ENCODE measurements at regions not wholly inside any gene's neighbourhood (a gene's known extent, or its start where the extent isn't known, plus 50 kb on each side); places are given as distances from the start of the nearest gene placed in this dataset.
"Not testable (repeated sequence)": the region's sequence is repeated elsewhere in the genome, so short reads cannot be mapped to it uniquely, and the experiment has no call there.

GRCh38 chr2:31642707-31643106, 62.0 kb upstream of the SRD5A2 start:
- Histone ChIP-seq H3K27ac (no peak overlapping the region), H3K4me1 (no peaks in the 10 kb centered on the region), H3K9me3 (peaks cover 0 to 5% (median 0%) of the 10 kb centered on the region in 3 donors), H3K4me3 (no peak overlapping the region), H3K27me3 (no peaks in the 10 kb centered on the region), H3K36me3 (no peaks in the 10 kb centered on the region)
- ATAC-seq, result no peak
- WGBS, 2 donors (ENCODE audit: low coverage in 1 of 2), result 90 to 100% methylated on average over 1 of the region's 1 CpG
- TF ChIP-seq POLR2A (IDR thresholded peaks at IDR 0.05), result no peak
- no peak for TF ChIP-seq POLR2AphosphoS5 (IDR thresholded peaks at IDR 0.05)
- TF ChIP-seq EP300 (IDR thresholded peaks at IDR 0.05), result no peak
- no peak for TF ChIP-seq CTCF (IDR thresholded peaks at IDR 0.05)

GRCh38 chr2:31632201-31632600, 51.5 kb upstream of the SRD5A2 start:
- 42 to 67% methylated on average over 3 of the region's 5 CpGs for WGBS, 2 donors (ENCODE audit: low coverage in 1 of 2)
- not testable (repeated sequence) for H3K27me3 ChIP-seq, H3K36me3 ChIP-seq

More at GRCh38 chr2:31632201-31632600, 51.5 kb upstream of the SRD5A2 start:
- not testable (repeated sequence) for H3K27ac ChIP-seq, ATAC-seq, H3K4me3 ChIP-seq, H3K4me1 ChIP-seq
- H3K9me3 ChIP-seq, result peaks cover 0 to 36% (median 0%) of the 10 kb centered on the region in 3 donors
